GM12892 (cell line): ENCODE measurements at regions not wholly inside any gene's neighbourhood (a gene's known extent, or its start where the extent isn't known, plus 50 kb on each side); places are given as distances from the start of the nearest gene placed in this dataset.

ENCODE experiments used
- POLR2A ChIP-seq: IDR thresholded peaks from 2 replicates; pipeline ENCODE4 v1.6.1; 2011; ENCODE audit warnings: low read depth, low read length, control low read depth
- TAF1 ChIP-seq: IDR thresholded peaks from 2 replicates; pipeline ENCODE4 v1.6.1; 2011; ENCODE audit warnings: low read depth, mild to moderate bottlenecking, control low read depth, low read length, borderline replicate concordance

GRCh38 chr2:21820271-21820670, 696.5 kb downstream of the TDRD15 start:
- TF ChIP-seq POLR2A (no peak), TAF1 (no peak)
